22Rv1 (cell line): ENCODE measurements at regions not wholly inside any gene's neighbourhood (a gene's known extent, or its start where the extent isn't known, plus 50 kb on each side); places are given as distances from the start of the nearest gene placed in this dataset.
A peak's percentile ranks its signal among the peaks of the same experiment; 100 is the strongest.

Source experiments
- H3K27ac ChIP-seq: fragments of 450-650 bp; 2 replicates; pipeline ENCODE4 v1.5.1; 2017
- ZFX ChIP-seq: fragments of 450-650 bp; IDR thresholded peaks from 2 replicates; pipeline ENCODE4 v1.6.1; 2017; ENCODE audit warnings: antibody characterized with exemption, borderline replicate concordance
- TF ChIP-seq, protein P1 (sequence below): fragments of 450-650 bp; IDR thresholded peaks from 2 replicates; pipeline ENCODE4 v1.5.1; 2017; ENCODE audit warnings: mild to moderate bottlenecking

DNA sequence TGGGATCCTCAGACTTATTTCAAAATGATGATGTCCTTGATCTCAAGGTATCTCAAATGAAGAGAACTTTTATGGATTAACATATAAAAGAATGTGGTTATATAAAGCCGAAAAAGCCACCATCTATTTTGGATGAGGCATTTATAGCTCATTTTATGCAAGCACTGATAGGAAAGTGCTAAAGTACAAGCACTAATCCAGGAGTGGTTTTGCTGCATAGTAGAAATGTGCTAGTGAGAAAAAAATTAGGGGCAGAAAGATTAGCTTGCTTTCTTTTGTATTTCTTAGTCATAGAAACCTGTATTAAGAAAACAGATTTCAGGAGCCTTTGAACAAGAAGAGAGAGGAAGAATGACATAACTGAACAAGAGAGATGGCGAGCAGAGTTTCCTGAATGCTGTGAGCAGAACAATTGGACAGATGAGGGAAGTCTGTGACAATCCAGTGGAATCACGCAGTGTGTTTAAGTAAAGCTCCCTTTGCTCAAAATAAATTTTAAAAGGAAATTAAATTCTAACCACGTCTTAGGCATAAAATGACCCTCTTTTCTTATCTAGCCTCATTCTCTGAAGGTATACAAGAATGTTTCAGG lies 238.2 kb upstream of the NOVA1 start:
- no peak for TF ChIP-seq ZFX
- TF ChIP-seq, protein P1, sequence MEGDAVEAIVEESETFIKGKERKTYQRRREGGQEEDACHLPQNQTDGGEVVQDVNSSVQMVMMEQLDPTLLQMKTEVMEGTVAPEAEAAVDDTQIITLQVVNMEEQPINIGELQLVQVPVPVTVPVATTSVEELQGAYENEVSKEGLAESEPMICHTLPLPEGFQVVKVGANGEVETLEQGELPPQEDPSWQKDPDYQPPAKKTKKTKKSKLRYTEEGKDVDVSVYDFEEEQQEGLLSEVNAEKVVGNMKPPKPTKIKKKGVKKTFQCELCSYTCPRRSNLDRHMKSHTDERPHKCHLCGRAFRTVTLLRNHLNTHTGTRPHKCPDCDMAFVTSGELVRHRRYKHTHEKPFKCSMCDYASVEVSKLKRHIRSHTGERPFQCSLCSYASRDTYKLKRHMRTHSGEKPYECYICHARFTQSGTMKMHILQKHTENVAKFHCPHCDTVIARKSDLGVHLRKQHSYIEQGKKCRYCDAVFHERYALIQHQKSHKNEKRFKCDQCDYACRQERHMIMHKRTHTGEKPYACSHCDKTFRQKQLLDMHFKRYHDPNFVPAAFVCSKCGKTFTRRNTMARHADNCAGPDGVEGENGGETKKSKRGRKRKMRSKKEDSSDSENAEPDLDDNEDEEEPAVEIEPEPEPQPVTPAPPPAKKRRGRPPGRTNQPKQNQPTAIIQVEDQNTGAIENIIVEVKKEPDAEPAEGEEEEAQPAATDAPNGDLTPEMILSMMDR, result no peak
- no peak overlapping the region for H3K27ac ChIP-seq

DNA sequence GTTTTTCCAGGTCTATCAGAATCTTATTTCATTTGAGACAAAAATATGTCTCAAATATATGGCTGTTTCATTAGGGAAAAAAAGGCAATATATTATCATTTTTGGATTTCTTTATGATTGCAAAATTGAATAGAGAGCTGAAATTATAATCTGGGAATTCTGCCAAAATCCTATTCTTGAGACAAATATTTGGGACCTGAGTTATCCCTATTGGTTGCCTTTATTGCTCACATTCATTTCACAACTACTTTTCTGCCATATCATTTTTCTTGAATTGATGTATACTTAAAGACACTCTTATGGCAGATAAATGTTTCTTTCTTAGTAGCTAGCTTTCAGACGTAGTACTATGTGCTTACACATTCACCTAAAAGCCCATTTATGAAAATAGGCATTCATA lies 241.6 kb upstream of the NOVA1 start:
- no peak overlapping the region for H3K27ac ChIP-seq
- TF ChIP-seq, protein P1, result no peak
- TF ChIP-seq ZFX, result no peak

DNA sequence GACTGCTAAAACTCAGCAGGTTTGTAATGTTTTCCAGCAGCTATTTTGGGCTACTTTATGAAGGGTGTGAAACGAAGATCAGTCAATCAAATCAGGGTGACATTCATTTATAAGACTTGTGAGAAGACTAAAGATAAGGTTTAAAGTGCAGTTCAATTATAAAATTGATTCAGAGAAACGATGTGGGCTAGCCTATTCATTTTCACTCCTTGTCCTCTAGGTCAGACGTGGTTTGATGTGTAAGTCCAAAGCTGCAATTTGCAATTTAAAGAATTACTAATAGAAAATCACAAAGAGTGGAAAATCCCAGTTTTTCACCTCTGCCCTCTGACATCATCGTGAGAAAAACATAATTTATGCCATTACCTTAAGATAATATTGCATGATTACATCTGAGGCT lies 243.5 kb upstream of the NOVA1 start:
- H3K27ac ChIP-seq, result no peak overlapping the region
- no peak for TF ChIP-seq ZFX
- TF ChIP-seq, protein P1, result no peak

DNA sequence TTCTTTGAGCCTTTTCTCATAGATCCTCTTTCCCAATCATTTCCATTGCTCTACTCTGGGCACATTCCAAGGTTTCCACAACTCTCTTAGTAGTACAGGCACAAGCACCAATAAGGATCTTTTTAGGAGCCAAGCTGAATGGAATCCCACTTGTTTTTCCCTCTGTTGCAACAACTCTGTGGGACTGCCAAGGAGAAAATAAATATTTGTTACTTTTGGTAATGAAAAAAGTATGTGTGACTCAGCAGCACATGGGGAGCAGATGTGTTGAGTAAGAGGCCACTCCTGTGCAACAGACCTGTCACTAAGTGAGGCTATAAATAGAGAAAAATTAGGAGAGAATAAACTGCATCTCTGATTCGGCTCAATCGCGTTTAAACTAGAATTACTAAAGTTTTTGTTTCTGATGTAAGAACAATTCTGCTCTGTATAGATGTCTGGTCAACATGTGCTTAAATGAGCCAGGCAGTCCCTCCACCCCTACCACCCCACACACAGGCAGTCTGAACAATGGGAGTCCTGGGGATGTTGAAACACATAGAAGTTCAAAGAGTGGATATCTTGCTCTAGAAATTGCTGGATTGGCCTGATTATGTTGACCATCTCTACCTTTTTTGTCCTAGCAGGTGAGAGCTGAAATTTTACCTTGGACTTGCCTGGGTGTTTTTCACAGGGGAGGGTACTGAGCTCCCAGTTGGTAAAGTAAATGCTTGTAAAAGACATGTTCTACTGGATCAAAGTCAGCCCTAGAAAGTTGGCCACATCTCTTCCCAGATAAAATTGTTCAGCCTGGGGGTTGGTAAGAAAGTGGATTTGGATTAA lies 244.3 kb upstream of the NOVA1 start:
- H3K27ac ChIP-seq, result no peak overlapping the region
- no peak for TF ChIP-seq ZFX

DNA sequence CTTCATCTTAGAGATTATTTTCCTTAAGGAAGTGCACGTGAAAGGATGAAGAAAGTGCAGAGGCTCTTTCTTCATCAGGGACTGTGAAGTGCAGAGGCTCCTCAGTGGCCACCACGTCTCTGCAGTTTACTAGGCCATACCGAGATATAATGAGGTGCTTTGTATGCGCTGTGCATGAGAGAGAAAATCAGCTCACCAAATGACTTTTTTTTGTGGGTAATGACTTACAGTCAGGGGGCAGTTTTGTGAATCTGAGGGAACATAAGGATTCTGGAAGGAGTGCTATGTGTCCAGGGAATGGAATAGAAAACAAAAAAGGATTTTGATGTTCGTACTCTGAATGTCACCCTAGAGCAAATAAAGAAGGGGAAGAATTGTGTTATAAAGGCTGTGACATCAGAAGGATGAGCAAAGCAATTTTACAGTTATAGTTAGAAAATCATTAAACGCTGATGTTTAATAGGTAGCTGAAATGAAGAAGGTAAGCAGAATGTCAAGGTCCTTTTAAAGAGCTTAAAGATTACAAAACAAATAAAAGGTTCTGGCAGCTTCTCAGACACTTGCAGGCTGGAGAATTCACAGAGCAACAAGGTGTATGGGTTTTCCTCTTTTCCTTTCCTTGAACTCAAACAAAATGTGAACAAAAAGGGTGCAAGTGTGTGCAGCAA lies 247.5 kb upstream of the NOVA1 start:
- TF ChIP-seq, protein P1, result no peak
- TF ChIP-seq ZFX, result no peak
- H3K27ac ChIP-seq, result peak overlapping the region; percentile 2; the same call in 1 of the 2 replicates

DNA sequence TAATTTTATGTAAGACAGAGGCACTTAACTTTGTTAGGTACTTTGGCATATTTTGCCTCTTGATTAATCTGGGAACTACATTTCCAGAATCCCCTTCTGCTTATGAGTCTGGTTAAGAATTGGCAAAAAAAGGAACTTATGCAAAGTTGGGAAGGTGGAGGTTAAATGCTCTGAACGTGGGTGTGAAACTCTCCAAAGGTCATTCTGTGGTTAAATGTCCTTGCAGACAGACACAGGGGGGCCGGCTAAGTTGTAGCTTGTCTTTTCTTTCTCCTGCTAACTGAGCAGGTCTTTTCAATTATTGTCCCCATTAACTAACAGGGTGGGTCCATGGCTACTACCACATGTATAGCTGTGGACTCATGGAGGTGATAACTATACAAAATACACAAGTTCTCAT lies 248.6 kb upstream of the NOVA1 start:
- H3K27ac ChIP-seq, result no peak overlapping the region
- no peak for TF ChIP-seq ZFX
- TF ChIP-seq, protein P1, result no peak

DNA sequence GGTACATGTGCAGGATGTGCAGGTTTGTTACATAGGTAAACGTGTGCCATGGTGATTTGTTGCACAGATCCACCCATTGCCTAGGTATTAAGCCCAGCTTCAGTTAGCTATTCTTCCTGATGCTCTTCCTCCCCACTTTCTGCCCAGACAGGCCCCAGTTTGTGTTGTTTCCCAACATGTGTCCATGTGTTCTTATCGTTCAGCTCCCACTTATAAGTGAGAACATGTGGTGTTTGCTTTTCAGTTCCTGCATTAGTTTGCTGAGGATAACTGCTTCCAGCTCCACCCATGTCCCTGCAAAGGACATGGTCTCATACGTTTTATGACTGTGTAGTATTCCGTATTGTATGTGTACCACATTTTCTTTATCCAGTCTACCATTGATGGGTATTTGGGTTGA lies 251.7 kb upstream of the NOVA1 start:
- no peak for TF ChIP-seq ZFX
- TF ChIP-seq, protein P1, result no peak
- no peak overlapping the region for H3K27ac ChIP-seq
